ENCODE measurements at regions not wholly inside any gene's neighbourhood (a gene's known extent, or its start where the extent isn't known, plus 50 kb on each side); places are given as distances from the start of the nearest gene placed in this dataset.

GRCh38 chr3:59243476-59243875 is 193.7 kb upstream of the CFAP20DC start:
- TF ChIP-seq CTCF (conservative IDR thresholded peaks at IDR 0.05; ENCODE audit: low read depth, low read length) = no peak
- TF ChIP-seq EZH2 (IDR thresholded peaks at IDR 0.05; ENCODE audit: borderline replicate concordance, low read depth, low read length, poor library complexity, severe bottlenecking) = no peak
- intact Hi-C loops (cut with micrococcal nuclease; ENCODE audit: unreplicated experiment) = no loop called here
- POLR2A ChIA-PET (ENCODE audit: low non-redundant PET) = no interaction called here
- CTCF ChIA-PET = no interaction called here
- H3K4me3 ChIP-seq (ENCODE audit: low read depth, low read length, poor library complexity, severe bottlenecking) = no peak overlapping the region
- H3K27ac ChIP-seq (ENCODE audit: low read depth, low read length, poor library complexity, severe bottlenecking) = no peak overlapping the region
- H3K27me3 ChIP-seq (replicated peaks; ENCODE audit: insufficient read depth, low read depth, low read length, poor library complexity) = no peaks in the 10 kb centered on the region
- no peaks in the 10 kb centered on the region for H3K36me3 ChIP-seq (ENCODE audit: insufficient read depth, low read length, poor library complexity, severe bottlenecking)
- no peak for DNase-seq (ENCODE audit: low spot score)
- H3K9me3 ChIP-seq (ENCODE audit: low read depth, low read length, poor library complexity, severe bottlenecking) = no peaks in the 10 kb centered on the region
- BruUV-seq (replicated peaks) = no TSS peak
- H3K4me1 ChIP-seq (ENCODE audit: insufficient read depth, low read length, poor library complexity, severe bottlenecking) = peaks cover 5% of the 10 kb centered on the region

- Histone ChIP-seq H3K27me3 (replicated peaks; ENCODE audit: insufficient read depth, low read depth, low read length, poor library complexity) (no peaks in the 10 kb centered on the region), H3K9me3 (ENCODE audit: low read depth, low read length, poor library complexity, severe bottlenecking) (no peaks in the 10 kb centered on the region), H3K36me3 (ENCODE audit: insufficient read depth, low read length, poor library complexity, severe bottlenecking) (no peaks in the 10 kb centered on the region), H3K27ac (ENCODE audit: low read depth, low read length, poor library complexity, severe bottlenecking) (no peak overlapping the region), H3K4me3 (ENCODE audit: low read depth, low read length, poor library complexity, severe bottlenecking) (no peak overlapping the region), H3K4me1 (ENCODE audit: insufficient read depth, low read length, poor library complexity, severe bottlenecking) (no peaks in the 10 kb centered on the region)
- ChIA-PET CTCF (no interaction called here), POLR2A (ENCODE audit: low non-redundant PET) (interaction anchor here (0.6 kb wide), 1 partner anchor 24 kb away, joined by 13 read pairs; no protein-coding TSS in a partner anchor)
- TF ChIP-seq EZH2 (IDR thresholded peaks at IDR 0.05; ENCODE audit: borderline replicate concordance, low read depth, low read length, poor library complexity, severe bottlenecking) (no peak), CTCF (conservative IDR thresholded peaks at IDR 0.05; ENCODE audit: low read depth, low read length) (no peak)
- intact Hi-C loops (cut with micrococcal nuclease; ENCODE audit: unreplicated experiment) = no loop called here
- no peak for DNase-seq (ENCODE audit: low spot score)
- no TSS peak for BruUV-seq (replicated peaks)
Observed at GRCh38 chr3:59240666-59241255, 190.9 kb upstream of the CFAP20DC start.

GRCh38 chr3:59237121-59237520 is 187.3 kb upstream of the CFAP20DC start:
- ChIA-PET CTCF (no interaction called here), POLR2A (ENCODE audit: low non-redundant PET) (no interaction called here)
- Histone ChIP-seq H3K9me3 (ENCODE audit: low read depth, low read length, poor library complexity, severe bottlenecking) (no peaks in the 10 kb centered on the region), H3K4me3 (ENCODE audit: low read depth, low read length, poor library complexity, severe bottlenecking) (no peak overlapping the region), H3K36me3 (ENCODE audit: insufficient read depth, low read length, poor library complexity, severe bottlenecking) (no peaks in the 10 kb centered on the region), H3K4me1 (ENCODE audit: insufficient read depth, low read length, poor library complexity, severe bottlenecking) (no peaks in the 10 kb centered on the region), H3K27me3 (replicated peaks; ENCODE audit: insufficient read depth, low read depth, low read length, poor library complexity) (no peaks in the 10 kb centered on the region), H3K27ac (ENCODE audit: low read depth, low read length, poor library complexity, severe bottlenecking) (no peak overlapping the region)
- no TSS peak for BruUV-seq (replicated peaks)
- TF ChIP-seq EZH2 (IDR thresholded peaks at IDR 0.05; ENCODE audit: borderline replicate concordance, low read depth, low read length, poor library complexity, severe bottlenecking) (no peak), CTCF (conservative IDR thresholded peaks at IDR 0.05; ENCODE audit: low read depth, low read length) (no peak)
- no peak for DNase-seq (ENCODE audit: low spot score)
- intact Hi-C loops (cut with micrococcal nuclease; ENCODE audit: unreplicated experiment) = no loop called here
